HFFc6 (cell line): ENCODE measurements at regions not wholly inside any gene's neighbourhood (a gene's known extent, or its start where the extent isn't known, plus 50 kb on each side); places are given as distances from the start of the nearest gene placed in this dataset.

Experiments used
- DNase-seq: peaks from one replicate; pipeline ENCODE4 v3.0.0-alpha.2; 2018
- H3K27ac Mint-ChIP-seq: 2 replicates; pipeline ENCODE4 v1.8.0; 2020; ENCODE audit warnings: mild to moderate bottlenecking, mixed read lengths
- H3K27me3 Mint-ChIP-seq: 2 replicates; pipeline ENCODE4 v1.8.0; 2021; ENCODE audit warnings: mild to moderate bottlenecking, moderate library complexity, mixed read lengths; ENCODE audit not compliant: insufficient read depth
- H3K36me3 Mint-ChIP-seq: 2 replicates; pipeline ENCODE4 v1.8.0; 2021; ENCODE audit warnings: low read depth, mixed read lengths
- H3K4me1 Mint-ChIP-seq: 2 replicates; pipeline ENCODE4 v1.8.0; 2020; ENCODE audit warnings: low read depth, mixed read lengths
- H3K4me3 Mint-ChIP-seq: 2 replicates; pipeline ENCODE4 v1.8.0; 2020; ENCODE audit warnings: mild to moderate bottlenecking, moderate library complexity, mixed read lengths
- H3K9me3 Mint-ChIP-seq: 2 replicates; pipeline ENCODE4 v1.8.0; 2020; ENCODE audit warnings: mild to moderate bottlenecking, mixed read lengths
- CTCF ChIP-seq: fragments of 200-600 bp; sonication (generic); IDR thresholded peaks from 2 replicates; pipeline ENCODE4 v1.5.0; 2021; ENCODE audit warnings: antibody characterized with exemption, mild to moderate bottlenecking

- no peak overlapping the region for H3K27ac Mint-ChIP-seq
- no peaks in the 10 kb centered on the region for H3K36me3 Mint-ChIP-seq
- H3K9me3 Mint-ChIP-seq: no peaks in the 10 kb centered on the region
- peaks cover 13% of the 10 kb centered on the region for H3K4me1 Mint-ChIP-seq
- DNase-seq: no peak
- H3K27me3 Mint-ChIP-seq: no peaks in the 10 kb centered on the region; the same call in none of the 2 replicates
- no peak for TF ChIP-seq CTCF
- H3K4me3 Mint-ChIP-seq: no peak overlapping the region
These were observed 50.0 kb upstream of the GLIS3 start for GRCh38 chr9:4349816-4350418.
